Skin of body (tissue), 1 donor: ENCODE measurements at regions not wholly inside any gene's neighbourhood (a gene's known extent, or its start where the extent isn't known, plus 50 kb on each side); places are given as distances from the start of the nearest gene placed in this dataset.
"Not testable (repeated sequence)": the region's sequence is repeated elsewhere in the genome, so short reads cannot be mapped to it uniquely, and the experiment has no call there.

Source experiments
- DNase-seq: peaks from one replicate; lab custom pipeline; 2025; lab: John Stamatoyannopoulos, UW

GRCh38 chr13:111064661-111065060, 50.4 kb upstream of the ARHGEF7 start:
- no peak for DNase-seq

- DNase-seq, result no peak
These were observed 52.1 kb upstream of the ARHGEF7 start for GRCh38 chr13:111062966-111063365.

- no peak for DNase-seq
These were observed 52.8 kb upstream of the ARHGEF7 start for GRCh38 chr13:111062305-111062704.

GRCh38 chr13:111061358-111062045, 53.6 kb upstream of the ARHGEF7 start:
- DNase-seq, result no peak

GRCh38 chr13:111060237-111060919, 54.7 kb upstream of the ARHGEF7 start:
- DNase-seq, result no peak

GRCh38 chr13:111058796-111059506, 56.2 kb upstream of the ARHGEF7 start:
- no peak for DNase-seq

GRCh38 chr13:111058339-111058738, 56.8 kb upstream of the ARHGEF7 start:
- DNase-seq, result not testable (repeated sequence)

GRCh38 chr13:111051726-111052232, 63.3 kb upstream of the ARHGEF7 start:
- DNase-seq, result not testable (repeated sequence)

- DNase-seq, result no peak
These were observed 63.9 kb upstream of the ARHGEF7 start for GRCh38 chr13:111051041-111051725.

GRCh38 chr13:111050539-111050879, 64.6 kb upstream of the ARHGEF7 start:
- DNase-seq, result no peak

- DNase-seq, result no peak
These were observed 65.1 kb upstream of the ARHGEF7 start for GRCh38 chr13:111049791-111050538.

- no peak for DNase-seq
These were observed 66.7 kb upstream of the ARHGEF7 start for GRCh38 chr13:111048387-111048786.

- DNase-seq, result no peak
These were observed 67.8 kb upstream of the ARHGEF7 start for GRCh38 chr13:111047326-111047725.

- DNase-seq, result no peak
These were observed 68.4 kb upstream of the ARHGEF7 start for GRCh38 chr13:111046590-111047141.

- DNase-seq, result no peak
These were observed 69.9 kb upstream of the ARHGEF7 start for GRCh38 chr13:111045170-111045569.

GRCh38 chr13:111044087-111044830, 70.9 kb upstream of the ARHGEF7 start:
- DNase-seq, result no peak

GRCh38 chr13:111043575-111043982, 71.5 kb upstream of the ARHGEF7 start:
- peak; percentile 45 for DNase-seq

GRCh38 chr13:111042661-111043226, 72.4 kb upstream of the ARHGEF7 start:
- DNase-seq, result no peak

GRCh38 chr13:111040830-111041229, 74.3 kb upstream of the ARHGEF7 start:
- no peak for DNase-seq

- no peak for DNase-seq
These were observed 75.4 kb upstream of the ARHGEF7 start for GRCh38 chr13:111039735-111040134.
